ENCODE measurements at regions not wholly inside any gene's neighbourhood (a gene's known extent, or its start where the extent isn't known, plus 50 kb on each side); places are given as distances from the start of the nearest gene placed in this dataset.

DNA sequence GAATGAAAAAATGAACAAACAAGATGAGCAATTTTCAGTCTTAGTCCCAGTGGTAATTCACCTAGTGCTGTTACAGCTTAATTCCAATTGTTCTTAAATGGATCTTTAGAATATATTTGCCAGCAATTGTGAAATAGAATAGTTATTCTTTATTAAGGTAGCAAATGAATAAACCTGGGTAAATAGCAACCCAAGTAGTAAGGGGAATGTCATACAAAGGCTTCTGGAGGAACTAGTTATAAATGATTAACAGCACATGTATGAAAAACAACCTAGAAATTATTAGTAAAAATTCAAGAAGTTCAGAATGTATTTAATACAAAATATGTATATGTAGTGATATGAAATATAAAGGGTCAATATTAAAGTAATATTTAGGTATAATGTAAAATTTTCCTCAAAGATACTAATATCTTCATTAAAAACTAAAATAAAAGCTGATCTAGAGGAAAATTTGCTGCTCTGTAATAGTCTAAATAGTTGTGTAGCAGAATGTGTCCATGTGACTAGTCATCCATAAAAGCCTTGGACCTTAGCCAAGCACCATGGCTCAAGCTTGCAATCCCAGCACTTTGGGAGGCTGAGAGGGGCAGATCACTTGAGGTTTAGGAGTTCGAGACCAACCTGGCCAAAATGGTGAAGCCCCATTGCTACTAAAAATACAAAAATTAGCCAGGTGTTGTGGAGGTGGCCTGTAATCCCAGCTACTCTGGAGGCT lies 535.9 kb upstream of the ATXN8OS start:
- DNase-seq = no peak

DNA sequence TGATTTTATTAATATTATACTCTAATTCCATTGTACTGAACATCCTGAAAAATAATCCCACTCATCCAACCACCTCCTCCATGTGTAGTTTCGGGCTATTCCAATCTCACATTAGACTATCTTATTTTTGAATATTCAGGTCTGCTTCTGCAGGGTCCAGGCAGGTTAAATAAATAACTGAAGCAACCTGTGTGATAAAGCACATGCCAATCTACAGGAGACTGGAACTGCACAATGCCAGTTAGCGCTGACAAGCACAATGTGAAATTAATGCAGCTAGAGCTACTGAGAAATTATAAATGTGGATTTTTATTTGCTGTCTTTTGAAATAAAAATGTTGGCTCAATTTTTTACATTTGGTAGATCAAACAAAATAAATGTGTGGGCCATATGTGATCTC lies 540.1 kb upstream of the ATXN8OS start:
- no peak for DNase-seq

DNA sequence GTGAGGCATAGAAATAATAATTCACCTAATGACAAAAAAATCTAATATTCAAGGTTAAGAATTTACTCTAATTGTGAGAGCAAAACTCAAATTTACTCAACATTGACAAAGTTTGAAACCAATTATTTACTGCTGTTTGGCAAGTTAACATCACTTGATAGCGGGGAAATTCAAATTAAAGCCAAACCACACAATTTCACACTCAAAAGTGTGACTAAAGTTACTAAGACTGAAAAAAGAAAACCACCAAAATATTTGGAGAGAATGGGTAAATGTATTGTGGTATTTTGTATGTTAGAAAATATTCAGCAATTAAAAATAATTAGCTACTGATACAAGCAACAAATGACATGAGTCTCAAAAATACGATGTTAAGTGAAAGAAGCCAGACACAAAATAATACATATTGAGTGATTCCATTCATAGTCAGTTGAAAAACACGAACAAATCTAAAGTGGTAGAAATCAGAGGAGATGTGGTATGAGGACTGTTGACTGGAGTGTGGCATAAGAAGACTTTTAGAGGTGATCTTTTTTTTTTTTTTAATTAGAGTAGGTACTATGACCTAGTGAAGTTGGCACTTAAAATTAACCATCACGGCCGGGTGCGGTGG lies 541.4 kb upstream of the ATXN8OS start:
- no peak for DNase-seq

DNA sequence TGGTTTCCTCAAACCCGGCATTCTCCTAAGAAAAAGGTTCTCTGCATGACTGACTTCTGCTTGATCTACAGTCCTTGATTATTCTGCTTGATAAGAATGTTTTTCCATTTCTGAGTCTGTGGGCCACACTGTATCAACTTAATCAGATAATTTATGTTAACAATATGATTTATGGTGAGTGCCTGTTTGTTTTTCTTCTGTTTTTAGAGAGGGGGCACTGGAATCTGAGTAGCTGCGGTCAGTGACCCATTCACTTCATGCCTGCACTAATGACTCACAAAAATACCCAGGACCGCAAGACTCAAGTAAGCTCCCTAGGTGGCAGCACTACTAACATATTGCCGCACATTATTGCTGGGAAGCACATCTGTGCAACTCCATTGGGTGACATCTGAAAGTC lies 542.3 kb upstream of the ATXN8OS start:
- DNase-seq = no peak

DNA sequence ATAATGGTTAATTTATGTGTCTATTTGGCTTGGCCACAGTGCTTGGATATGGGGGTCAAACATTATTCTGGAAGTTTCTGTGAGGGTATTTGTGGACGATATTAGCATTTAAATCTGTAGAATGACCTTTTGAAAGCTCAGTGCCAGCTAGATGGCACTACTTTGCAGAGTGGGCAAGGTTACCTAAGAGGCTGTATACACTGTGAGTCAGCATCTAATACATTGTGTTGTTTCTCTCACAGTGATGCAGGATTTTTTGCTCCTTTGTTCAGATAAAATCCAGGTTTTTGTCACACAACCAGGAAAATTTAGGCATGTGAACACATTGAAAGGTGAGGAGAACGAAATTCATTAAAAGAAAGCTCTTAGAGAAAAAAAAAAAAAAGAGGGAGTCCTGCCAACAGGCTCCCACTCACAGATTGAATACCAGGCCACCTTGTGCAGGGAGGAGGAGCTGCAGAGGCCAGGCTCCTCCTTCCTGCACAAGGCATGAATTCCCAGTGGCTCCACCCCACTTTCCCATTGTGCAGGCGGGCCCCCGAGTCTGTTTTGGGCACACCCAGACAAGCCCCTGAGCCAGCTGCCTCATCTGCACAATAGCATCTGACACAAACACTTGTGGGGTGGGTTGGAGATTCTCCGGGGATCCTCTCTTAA lies 551.0 kb upstream of the ATXN8OS start:
- DNase-seq = no peak

DNA sequence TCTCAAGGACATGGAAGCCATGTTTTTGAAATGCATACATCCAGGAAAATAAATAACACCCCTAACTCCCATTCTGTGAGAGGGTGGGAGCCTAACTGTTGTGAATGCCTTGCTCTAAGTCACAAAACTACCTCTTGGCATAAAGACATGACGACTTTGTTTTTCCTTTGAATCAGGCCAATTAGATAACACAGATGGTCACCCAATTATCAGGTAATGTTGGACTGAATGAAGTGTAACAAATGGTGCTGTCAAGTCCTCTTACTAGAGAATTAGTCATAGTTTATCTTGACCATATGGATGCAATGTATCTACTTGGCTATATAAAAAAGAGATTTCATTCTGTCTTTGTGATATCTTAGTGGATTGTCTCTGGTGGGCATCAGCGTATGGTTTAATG lies 553.6 kb upstream of the ATXN8OS start:
- DNase-seq = no peak

DNA sequence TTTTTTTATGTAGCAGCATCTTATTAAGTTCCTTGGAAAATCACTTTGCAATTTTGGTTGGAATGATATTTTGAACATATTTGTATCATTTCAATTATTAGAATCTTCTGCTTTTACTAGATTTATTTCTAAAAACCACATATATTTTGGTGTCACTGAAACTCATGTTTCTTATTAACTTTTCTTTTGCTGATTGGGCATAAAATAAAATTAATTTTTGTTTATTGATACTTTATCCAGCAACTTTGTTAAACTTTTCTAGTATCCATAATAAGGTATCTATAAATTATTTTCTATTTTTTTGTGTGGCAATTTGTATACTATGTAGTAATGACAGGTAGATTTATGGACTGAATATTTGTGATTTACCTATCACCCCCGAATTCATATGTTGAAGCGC lies 556.4 kb upstream of the ATXN8OS start:
- no peak for DNase-seq

DNA sequence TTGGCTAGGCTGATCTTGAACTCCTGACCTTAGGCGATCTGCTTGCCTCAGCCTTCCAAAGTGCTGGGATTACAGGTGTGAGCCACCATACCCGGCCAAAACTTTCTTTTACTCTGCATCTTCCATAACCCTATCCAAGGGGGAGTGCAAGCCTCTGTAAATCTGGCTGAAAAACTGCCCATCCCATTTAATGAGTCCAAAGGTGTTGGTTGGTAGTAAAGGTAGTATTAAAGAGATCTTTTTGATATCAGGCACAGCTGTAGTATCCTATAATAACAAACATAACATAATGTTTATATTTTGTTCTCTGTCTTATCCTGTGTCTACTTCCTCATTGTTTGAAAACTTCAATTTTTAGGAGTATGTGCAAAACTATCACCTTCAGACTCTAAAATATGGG lies 559.8 kb upstream of the ATXN8OS start:
- DNase-seq = no peak

DNA sequence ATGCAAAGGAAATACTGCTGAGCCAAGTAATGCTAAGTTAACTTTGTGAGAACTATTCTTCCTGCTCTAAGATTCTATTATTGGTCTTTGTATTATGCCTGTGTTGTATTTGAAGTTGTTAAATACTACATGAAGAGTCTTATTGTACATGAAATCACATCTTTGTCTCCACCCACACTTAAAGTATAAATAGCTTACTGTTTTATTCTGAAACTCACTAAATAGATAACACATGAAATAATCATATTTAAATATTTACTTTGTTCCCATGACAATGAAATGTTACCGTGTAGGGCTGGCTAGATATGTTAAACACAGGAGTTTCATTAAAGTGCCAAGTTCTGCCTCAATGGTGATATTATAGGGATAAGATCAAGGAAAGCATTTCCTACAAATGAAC lies 562.1 kb upstream of the ATXN8OS start:
- no peak for DNase-seq

DNA sequence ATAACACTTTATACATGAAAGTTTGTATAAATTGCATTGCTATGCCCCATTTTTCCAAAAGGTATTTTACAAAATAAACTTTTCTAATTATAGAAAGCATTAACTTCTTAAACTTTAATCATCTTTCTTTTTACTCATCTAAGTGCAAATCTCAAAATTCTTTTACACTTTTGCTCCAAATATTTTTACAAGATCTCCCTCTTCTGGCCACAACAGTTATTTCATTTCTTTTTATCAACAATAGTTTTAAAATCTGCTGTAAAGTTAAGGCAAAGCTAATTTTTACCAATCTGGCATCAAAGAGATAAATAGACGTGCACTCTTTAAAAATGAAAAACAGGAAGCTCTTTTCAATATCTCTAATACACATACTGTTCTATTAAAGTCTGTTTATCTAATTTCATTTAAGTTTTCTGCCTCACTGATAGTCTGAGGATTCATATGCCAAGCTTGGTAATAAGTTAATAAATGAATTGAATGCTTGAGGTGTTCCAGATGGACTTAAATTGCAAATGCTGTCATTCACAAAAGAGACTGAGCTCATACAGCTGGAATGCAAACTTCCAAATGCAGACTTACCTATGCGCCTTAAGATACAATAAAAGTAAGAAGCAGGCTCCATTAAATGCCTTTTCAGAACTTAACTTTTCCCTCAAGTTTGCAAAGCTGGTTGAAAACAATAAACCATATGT lies 583.0 kb upstream of the ATXN8OS start:
- no peak for DNase-seq

DNA sequence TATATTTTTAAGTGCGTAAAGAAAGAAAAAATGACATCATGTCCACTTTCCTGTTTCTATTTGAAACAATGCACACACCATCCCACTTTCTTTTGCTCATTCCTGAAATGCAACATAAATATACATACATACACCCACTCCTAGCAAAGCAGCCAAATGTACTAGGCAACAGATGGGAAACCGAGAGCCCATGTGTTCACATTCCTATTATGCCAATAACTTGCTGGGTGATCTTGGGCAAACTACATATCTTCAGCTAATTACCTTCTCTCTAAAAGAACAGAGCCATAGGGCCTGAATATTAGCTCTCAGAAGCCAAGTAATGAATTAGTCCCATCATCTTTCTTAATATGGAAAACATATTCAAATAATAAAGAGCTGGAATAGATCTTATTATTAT lies 610.6 kb upstream of the ATXN8OS start:
- DNase-seq = no peak

DNA sequence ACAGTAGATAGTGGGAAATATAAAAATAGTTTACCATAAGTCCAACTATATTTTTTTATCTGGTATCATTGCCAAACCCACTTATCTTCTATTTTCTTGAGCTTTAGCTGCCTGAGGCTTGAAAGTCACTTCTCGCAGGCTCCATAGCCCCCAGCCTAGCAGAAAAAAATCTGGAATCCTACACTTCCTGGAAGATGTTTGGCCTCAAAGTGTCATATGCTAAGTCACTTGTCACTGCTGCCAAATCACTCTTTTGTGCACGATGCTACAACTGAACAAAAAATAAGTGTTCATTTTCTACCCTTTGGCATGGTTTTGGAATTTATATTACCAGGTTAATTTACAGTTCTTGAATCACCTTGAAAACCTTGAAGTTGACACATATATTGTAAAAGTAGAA lies 612.5 kb upstream of the ATXN8OS start:
- DNase-seq = no peak

DNA sequence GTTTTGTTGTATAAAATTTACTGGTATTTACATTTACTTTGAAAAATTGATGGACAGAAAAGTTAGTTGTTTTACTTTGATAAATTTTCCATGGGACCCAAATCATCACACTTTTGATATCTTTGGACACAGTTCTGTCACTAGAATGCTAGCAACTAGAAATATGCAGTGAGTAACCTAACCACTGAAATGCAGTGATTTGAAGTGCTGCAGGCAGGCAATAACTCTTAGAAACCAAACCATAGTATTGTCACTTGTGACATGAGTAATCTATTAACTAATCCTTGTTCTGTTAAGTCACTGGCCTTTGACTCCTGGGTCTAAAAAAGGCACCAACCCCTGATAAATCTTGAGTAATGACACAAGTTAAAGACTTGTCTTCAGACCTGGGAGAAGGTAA lies 620.0 kb upstream of the ATXN8OS start:
- DNase-seq = no peak

DNA sequence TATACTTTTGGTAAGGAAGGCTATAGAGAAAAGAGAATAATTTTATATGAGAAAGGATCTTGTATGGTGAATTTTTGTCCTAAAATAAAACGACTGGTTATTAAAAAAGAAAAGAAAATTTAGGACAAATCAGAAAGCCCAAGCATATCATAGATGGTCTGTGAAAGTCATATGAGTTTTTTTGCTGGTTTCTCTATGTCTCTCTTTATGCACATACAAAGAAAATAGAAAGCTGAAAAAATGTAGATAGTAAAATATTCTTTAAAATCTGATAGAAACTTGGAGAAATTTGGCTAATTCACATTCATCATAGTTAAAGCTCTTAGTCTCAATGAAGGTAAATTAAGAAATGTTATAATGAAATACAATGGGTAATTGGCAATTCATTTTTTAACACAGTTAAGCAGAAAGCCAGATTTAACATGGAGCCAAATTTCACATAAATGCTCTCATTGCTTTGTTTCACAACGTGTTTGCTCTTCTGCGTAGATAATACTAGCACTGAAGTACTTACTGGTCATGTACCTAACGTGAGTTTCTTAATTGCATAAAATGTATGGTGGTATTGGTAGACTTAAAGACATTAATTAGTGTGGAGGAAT lies 621.5 kb upstream of the ATXN8OS start:
- DNase-seq = no peak

DNA sequence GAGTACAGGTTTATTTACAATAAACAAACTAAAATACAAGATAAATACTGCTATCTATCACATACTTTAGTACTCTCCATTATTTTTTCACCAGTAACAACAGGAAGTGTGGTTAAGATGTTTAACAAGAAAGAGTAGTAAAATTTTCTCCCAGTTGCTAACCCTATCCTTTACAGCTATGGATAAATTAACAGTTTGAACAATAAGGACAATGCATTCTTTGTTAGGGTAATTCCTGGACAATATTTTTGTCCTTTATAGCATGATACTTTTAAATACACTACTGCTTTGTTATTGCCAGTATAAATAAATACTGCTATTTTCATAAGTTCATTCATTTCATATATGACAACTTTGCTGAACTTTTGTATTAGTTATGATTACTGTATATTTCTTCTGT lies 630.2 kb upstream of the ATXN8OS start:
- DNase-seq = no peak

DNA sequence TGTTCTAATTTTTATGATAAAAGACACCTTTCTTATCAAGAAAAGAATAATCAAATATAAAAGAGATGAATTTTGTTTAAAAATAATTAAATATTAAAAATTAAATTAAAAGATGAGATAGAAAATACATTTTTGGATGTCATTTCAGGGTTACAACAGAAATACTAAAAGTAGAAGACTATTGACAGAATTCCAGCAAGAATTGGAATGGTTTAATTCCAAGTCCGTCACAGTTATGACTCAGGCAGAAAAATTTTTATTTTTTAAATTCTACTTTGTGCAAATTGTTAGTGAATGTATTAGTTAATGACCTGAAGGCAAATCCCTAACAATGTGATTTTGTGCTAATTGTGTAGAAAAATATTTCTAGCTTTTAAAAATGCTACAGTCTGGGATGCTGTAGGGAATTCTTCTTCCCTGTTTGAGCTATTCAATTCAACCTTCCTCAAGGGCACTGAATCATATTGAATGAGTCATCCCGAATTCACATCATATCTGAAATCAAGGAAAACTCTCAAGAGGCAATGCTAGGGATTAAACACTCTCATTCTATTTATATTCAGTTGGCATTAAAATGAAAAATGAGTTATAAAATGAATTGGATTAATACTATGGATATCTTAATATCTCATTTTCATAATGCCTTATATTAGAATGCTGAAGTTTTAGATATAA lies 633.5 kb upstream of the ATXN8OS start:
- no peak for DNase-seq

DNA sequence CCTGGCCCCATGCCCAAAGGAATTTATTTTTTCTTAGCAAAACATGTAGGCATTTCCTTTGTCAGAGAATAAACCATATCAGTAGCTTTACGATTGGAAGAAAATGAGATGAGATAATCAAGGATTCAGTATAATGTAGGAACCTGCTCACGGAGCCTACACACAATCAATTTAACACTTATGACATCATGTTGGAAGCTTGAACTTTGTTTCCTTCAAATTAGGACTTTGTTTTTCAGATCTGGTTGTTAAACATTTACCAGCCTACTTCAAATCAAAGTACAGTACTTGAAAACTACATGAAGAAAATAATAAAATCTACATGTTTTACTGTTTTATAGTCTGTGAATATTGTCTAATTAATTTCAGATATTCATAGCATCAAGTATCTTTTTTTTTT lies 639.0 kb upstream of the ATXN8OS start:
- DNase-seq = no peak

DNA sequence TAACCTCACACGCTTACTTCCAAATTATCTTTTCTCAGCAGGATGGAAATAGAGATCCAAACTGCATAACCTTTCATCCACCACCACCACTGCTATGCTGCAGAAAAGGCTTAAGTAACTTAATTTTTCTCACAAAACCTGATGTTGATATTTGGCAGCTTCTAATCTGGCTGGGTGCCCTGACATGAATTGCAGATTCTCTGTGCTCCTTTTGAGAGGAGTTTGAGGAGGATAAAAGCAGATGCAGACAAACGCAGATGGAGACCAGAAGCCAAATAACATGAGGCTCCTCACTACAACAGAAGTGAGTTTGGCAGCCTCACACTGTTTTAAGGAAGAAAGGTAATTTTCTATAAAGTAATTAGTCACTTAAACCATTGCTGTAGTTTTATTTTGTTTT lies 646.2 kb upstream of the ATXN8OS start:
- DNase-seq = no peak

DNA sequence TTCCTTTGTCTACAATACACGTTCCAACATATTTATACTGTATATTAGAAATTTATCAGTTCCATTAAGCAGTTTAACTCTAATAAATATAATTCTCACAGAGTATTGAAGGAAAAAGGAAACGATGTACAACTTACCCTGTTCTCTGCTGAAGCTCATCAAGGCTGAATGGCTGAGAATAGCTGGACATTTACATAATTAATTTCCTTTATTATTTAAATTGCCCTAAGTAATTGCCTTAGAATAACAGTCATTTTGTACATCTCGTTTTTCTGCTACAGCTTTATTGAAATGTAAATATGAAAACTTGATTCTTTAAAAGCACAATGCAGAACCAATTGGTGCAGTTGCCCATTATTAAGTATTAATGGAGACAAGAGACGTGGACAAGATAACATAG lies 648.3 kb upstream of the ATXN8OS start:
- DNase-seq = no peak

DNA sequence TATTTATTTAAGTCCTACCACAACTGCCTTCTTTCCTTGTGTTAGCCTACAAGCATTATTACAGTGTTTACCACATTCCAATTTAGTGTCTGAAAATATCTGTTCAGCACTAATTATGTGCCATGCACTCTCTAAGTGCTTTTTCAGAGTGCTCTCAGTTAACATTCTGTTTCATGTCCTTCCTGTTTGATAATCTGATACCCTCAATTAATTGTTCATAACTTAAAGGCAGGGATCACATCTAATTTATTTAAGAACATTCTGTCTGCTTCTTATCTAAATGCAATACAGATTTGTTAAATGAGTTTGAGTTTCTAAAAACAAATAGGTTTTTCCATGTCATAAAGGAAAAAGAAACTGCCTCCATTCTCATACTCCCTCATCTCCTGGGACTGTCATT lies 649.6 kb upstream of the ATXN8OS start:
- no peak for DNase-seq

DNA sequence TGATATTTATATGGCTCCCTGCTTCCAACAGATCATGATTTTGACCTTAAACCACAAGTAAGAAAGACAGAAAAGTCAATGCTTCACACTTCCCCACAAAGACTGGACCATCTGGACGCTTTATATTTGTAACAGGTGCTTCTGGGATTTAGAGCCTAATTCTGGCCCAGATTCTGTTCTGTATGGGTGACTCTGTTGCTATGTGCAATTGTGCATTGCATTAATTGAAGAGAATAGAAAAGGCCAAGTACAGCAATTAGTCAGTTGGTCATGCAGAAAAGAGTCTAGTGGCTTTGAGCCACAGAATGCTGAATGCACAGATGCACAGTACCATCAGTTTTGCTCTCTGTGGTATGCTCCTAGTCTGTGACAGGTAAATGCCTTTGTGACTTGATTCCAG lies 657.4 kb upstream of the ATXN8OS start:
- DNase-seq = no peak

DNA sequence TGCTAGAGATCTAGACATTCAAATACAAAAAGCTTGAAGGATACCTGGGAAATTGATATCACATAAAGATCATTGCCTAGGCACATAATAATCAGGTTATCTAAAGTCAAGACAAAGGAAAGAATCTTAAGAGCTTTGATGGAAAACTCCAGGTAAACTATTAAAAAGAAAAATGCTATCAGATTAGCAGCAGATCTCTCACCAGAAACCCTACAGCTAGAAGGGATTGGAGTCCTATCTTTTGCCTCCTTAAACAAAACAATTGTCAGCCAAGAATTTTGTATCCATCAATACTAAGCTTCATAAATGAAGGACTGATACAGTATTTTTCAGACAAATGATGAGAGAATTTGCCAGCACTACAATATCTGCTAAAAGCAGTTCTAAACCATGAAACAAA lies 682.4 kb upstream of the ATXN8OS start:
- DNase-seq = no peak

DNA sequence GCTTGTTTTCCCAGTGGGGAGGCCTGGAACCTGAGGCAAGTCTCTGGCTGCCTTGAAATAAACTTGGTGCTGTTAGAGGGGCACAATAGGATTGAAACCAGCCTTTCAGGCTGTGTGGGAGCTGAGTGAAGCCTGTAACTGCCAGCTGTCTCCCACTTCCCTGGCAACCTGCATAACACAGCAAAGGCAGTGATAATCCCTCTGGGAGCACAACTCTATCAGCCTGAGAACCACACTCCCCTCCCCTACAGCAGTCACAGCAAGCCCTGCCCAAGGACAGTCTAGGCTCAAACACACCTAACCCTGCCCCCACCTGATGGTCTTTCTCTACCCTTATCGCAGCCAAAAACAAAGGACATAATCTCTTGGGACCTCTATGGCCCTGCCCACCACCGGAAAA lies 683.8 kb upstream of the ATXN8OS start:
- DNase-seq = no peak
